Coronary artery (tissue), 2 donors: ENCODE measurements at regions not wholly inside any gene's neighbourhood (a gene's known extent, or its start where the extent isn't known, plus 50 kb on each side); places are given as distances from the start of the nearest gene placed in this dataset.

ENCODE experiments used
- DNase-seq: peaks from one replicate; pipeline ENCODE4 v3.0.0-alpha.2; 2017; ENCODE audit warnings: low spot score
- H3K27ac ChIP-seq, 2 donors: fragments of 200-600 bp; sonication (generic); one replicate each; pipeline ENCODE4 v1.5.1; 2016 to 2019
- H3K4me3 ChIP-seq: fragments of 200-600 bp; sonication (generic); 2 replicates; pipeline ENCODE4 v1.5.1; 2016; ENCODE audit warnings: mild to moderate bottlenecking, moderate library complexity
- CTCF ChIP-seq: fragments of 200-600 bp; sonication (generic); IDR thresholded peaks from one replicate; pipeline ENCODE4 v1.5.1; 2019; ENCODE audit warnings: antibody characterized with exemption

GRCh38 chr15:97525809-97526208 lies 434.7 kb upstream of the ARRDC4 start:
- TF ChIP-seq CTCF, result no peak
- no peak overlapping the region for H3K4me3 ChIP-seq
- no peak overlapping the region for H3K27ac ChIP-seq
- DNase-seq, result no peak

GRCh38 chr15:97528238-97528637 lies 432.3 kb upstream of the ARRDC4 start:
- no peak overlapping the region for H3K27ac ChIP-seq
- no peak for TF ChIP-seq CTCF
- no peak overlapping the region for H3K4me3 ChIP-seq
- no peak for DNase-seq

- DNase-seq, result no peak
- no peak for TF ChIP-seq CTCF
- Histone ChIP-seq H3K27ac (no peak overlapping the region), H3K4me3 (no peak overlapping the region)
These were observed 414.7 kb upstream of the ARRDC4 start for GRCh38 chr15:97545799-97546198.

GRCh38 chr15:97547381-97547780 lies 413.1 kb upstream of the ARRDC4 start:
- no peak overlapping the region for H3K27ac ChIP-seq
- TF ChIP-seq CTCF, result no peak

GRCh38 chr15:97561529-97561928 lies 399.0 kb upstream of the ARRDC4 start:
- no peak overlapping the region for H3K27ac ChIP-seq
- DNase-seq, result no peak
- H3K4me3 ChIP-seq, result no peak overlapping the region
- TF ChIP-seq CTCF, result no peak

More at GRCh38 chr15:97547381-97547780, 413.1 kb upstream of the ARRDC4 start:
- no peak overlapping the region for H3K4me3 ChIP-seq
- no peak for DNase-seq

GRCh38 chr15:97563516-97563915 lies 397.0 kb upstream of the ARRDC4 start:
- H3K27ac ChIP-seq, result no peak overlapping the region
- H3K4me3 ChIP-seq, result no peak overlapping the region
- DNase-seq, result no peak
- no peak for TF ChIP-seq CTCF

GRCh38 chr15:97566961-97567360 lies 393.5 kb upstream of the ARRDC4 start:
- TF ChIP-seq CTCF, result no peak
- Histone ChIP-seq H3K4me3 (no peak overlapping the region), H3K27ac (no peak overlapping the region)
- no peak for DNase-seq
